ENCODE measurements at regions not wholly inside any gene's neighbourhood (a gene's known extent, or its start where the extent isn't known, plus 50 kb on each side); places are given as distances from the start of the nearest gene placed in this dataset.

DNA sequence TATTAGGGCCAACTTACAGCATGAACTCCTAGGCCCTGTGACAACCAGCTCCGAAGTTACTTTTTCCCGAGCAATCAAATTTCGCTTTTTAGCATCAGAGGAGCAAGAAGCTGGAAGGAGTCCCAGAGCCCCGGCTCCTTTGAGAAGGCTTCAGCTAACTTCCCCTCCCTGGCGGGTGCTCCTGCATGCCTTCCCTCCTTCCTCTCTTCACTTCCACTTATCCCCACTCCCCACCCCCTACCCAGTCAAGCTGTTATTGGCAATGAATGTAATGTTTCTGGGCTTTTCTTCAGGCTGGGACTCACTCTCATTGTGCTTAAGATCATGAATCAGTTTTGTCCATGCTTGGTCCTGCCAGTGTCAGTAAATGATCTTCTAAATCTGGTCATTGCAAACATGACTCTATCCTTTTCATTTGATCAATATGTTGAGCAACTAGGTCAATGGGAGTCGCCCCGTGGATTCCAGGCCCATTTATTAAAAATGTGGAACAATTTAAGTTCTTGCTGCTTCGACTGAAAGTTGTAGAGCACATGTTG lies 94.5 kb upstream of the TSPAN2 start:
- Mint-ChIP-seq H3K4me1 (ENCODE audit: unreplicated experiment) (peaks cover 23% of the 10 kb centered on the region), H3K9me3 (no peaks in the 10 kb centered on the region), H3K4me3 (no peak overlapping the region), H3K27ac (no peak overlapping the region), H3K36me3 (no peaks in the 10 kb centered on the region), H3K27me3 (peaks cover 8% of the 10 kb centered on the region)
- DNase-seq (ENCODE audit: extremely low spot score, unreplicated experiment) = no peak
- TF ChIP-seq, protein P1, sequence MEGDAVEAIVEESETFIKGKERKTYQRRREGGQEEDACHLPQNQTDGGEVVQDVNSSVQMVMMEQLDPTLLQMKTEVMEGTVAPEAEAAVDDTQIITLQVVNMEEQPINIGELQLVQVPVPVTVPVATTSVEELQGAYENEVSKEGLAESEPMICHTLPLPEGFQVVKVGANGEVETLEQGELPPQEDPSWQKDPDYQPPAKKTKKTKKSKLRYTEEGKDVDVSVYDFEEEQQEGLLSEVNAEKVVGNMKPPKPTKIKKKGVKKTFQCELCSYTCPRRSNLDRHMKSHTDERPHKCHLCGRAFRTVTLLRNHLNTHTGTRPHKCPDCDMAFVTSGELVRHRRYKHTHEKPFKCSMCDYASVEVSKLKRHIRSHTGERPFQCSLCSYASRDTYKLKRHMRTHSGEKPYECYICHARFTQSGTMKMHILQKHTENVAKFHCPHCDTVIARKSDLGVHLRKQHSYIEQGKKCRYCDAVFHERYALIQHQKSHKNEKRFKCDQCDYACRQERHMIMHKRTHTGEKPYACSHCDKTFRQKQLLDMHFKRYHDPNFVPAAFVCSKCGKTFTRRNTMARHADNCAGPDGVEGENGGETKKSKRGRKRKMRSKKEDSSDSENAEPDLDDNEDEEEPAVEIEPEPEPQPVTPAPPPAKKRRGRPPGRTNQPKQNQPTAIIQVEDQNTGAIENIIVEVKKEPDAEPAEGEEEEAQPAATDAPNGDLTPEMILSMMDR (conservative IDR thresholded peaks at IDR 0.05) = no peak

DNA sequence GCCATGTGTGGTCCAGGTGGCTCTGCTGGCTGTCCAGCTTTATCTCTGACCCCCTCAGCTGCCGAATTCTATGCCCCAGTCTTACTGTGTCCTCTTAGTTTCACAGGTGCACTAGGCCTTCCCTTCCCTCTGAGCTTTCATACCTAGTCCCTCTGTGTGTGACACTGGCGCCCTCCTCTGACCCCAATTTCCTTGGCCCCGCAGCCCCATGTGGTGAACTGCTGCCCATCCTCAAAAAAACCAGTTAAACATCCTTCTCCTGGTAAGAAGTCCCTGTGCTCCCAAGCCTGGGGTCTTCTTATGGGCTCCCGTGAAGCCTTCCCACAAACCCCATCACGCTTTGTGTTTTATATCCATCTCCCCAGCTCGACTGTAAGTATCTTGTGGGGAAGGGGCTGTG lies 93.9 kb upstream of the TSPAN2 start:
- no peak overlapping the region for H3K27ac Mint-ChIP-seq

DNA sequence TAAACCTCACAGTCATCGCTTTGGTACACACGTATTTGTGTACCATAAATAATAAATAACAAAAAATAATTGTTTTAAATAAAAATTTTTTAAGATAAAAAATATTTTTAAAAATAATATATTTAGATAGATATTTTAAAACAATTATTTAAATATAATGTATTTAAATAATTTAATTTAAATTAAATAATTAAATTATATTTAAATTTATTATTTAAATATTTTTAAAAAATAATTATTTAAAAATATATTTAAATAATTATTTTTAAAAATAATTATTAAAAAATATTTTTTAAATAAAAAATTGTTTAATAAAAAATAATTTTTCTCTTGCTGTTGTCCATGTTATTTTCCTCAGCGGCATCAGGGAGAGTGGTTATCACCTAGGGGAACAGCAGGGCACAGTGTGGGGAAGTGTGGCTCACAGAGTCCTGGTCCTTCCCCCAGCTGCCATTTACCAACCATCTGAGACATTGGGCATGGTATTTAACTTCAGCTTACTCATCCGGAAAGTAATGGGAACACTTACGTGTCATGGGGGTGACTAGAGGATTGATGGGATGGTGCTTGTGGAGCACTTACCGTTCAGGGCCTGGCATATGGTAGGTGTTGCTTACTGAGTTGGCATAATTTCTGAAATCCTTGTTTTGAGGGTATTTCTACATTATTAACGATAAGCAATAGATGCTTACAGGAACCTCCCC lies 92.9 kb upstream of the TSPAN2 start:
- peaks cover 23% of the 10 kb centered on the region for H3K4me1 Mint-ChIP-seq (ENCODE audit: unreplicated experiment)
- no peaks in the 10 kb centered on the region for H3K36me3 Mint-ChIP-seq
- H3K4me3 Mint-ChIP-seq = no peak overlapping the region
- H3K27ac Mint-ChIP-seq = no peak overlapping the region
- peaks cover 8% of the 10 kb centered on the region for H3K27me3 Mint-ChIP-seq
- H3K9me3 Mint-ChIP-seq = no peaks in the 10 kb centered on the region
- no peak for DNase-seq (ENCODE audit: extremely low spot score, unreplicated experiment)
- TF ChIP-seq, protein P1 (conservative IDR thresholded peaks at IDR 0.05) = no peak

More for the DNA sequence above, 93.9 kb upstream of the TSPAN2 start:
- TF ChIP-seq, protein P1 (conservative IDR thresholded peaks at IDR 0.05) = no peak
- H3K27me3 Mint-ChIP-seq = peaks cover 8% of the 10 kb centered on the region
- H3K36me3 Mint-ChIP-seq = no peaks in the 10 kb centered on the region
- no peak for DNase-seq (ENCODE audit: extremely low spot score, unreplicated experiment)
- no peaks in the 10 kb centered on the region for H3K9me3 Mint-ChIP-seq
- H3K4me3 Mint-ChIP-seq = no peak overlapping the region
- peaks cover 23% of the 10 kb centered on the region for H3K4me1 Mint-ChIP-seq (ENCODE audit: unreplicated experiment)

DNA sequence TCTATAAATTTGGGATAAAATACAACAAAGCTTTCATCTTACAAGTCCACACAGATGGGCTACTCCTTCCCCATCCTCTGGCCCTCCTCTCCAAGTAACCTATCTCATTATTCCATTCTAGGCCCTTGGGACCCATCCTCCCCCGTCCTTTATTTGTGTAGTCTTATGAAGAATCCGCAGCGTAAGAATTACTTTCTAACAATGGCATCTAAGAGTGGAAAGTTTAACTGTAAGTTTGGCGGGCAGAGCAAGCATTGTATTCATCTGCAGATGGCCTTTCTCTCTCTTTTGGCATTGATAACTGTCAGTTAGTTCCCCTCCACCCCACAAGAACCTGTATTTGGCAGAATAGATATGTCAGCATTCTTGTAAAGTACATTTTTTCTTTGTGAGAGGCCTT lies 91.9 kb upstream of the TSPAN2 start:
- no peaks in the 10 kb centered on the region for H3K9me3 Mint-ChIP-seq

DNA sequence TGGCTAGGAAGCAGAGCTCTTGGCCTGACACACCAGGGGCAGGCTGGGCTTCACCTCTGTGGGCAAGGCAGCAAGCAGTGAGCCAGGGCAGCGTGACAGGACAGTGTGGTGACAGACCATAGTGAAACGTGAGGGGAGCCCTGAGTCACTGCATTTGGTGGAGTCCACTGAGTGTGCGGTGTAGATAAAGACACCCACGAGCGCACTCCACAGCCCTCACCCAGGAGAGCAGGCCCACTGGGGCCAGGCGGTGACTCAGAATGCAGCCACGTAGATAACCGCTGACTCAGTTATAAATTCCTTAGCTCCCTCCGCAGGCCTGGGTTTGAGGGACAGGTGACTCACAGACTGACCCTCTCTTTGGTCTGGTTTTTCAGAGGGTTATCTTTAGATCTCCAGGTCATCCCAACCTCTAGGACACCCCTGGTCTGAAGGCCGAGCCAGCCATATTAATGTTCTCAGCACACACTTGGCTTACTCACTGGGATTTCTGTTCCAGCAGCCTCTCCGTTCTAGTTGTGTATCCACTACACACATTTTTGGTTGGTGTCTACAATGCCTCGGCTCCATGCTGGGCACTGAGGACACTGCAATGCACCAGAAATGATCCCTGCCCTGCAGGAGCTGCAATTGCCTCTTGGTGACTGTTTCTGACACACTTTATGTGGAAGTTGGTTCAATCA lies 90.2 kb upstream of the TSPAN2 start:
- no peaks in the 10 kb centered on the region for H3K36me3 Mint-ChIP-seq
- no peaks in the 10 kb centered on the region for H3K9me3 Mint-ChIP-seq
- TF ChIP-seq, protein P1 (conservative IDR thresholded peaks at IDR 0.05) = no peak
- H3K27me3 Mint-ChIP-seq = peaks cover 8% of the 10 kb centered on the region
- no peak overlapping the region for H3K27ac Mint-ChIP-seq
- H3K4me3 Mint-ChIP-seq = no peak overlapping the region
- H3K4me1 Mint-ChIP-seq (ENCODE audit: unreplicated experiment) = peaks cover 18% of the 10 kb centered on the region
- no peak for DNase-seq (ENCODE audit: extremely low spot score, unreplicated experiment)

More for the DNA sequence above, 91.9 kb upstream of the TSPAN2 start:
- no peaks in the 10 kb centered on the region for H3K36me3 Mint-ChIP-seq
- H3K27me3 Mint-ChIP-seq = peaks cover 8% of the 10 kb centered on the region
- TF ChIP-seq, protein P1 (conservative IDR thresholded peaks at IDR 0.05) = no peak
- no peak overlapping the region for H3K27ac Mint-ChIP-seq
- no peak overlapping the region for H3K4me3 Mint-ChIP-seq
- peaks cover 23% of the 10 kb centered on the region for H3K4me1 Mint-ChIP-seq (ENCODE audit: unreplicated experiment)
- DNase-seq (ENCODE audit: extremely low spot score, unreplicated experiment) = no peak
